Keratinocyte (primary cell): ENCODE measurements at regions not wholly inside any gene's neighbourhood (a gene's known extent, or its start where the extent isn't known, plus 50 kb on each side); places are given as distances from the start of the nearest gene placed in this dataset.

Experiments
- CTCF ChIP-seq, 3 experiments: IDR thresholded peaks in 1 of 3; conservative IDR thresholded peaks in 1 of 3; optimal IDR thresholded peaks in 1 of 3; 2 replicates in 2 of 3; 3 replicates in 1 of 3; pipeline versions ENCODE3 to v1.5.1; 2011; ENCODE audit warnings: low read length in 3 of 3, mild to moderate bottlenecking in 3 of 3, moderate library complexity in 2 of 3, control low read depth in 1 of 3, inconsistent platforms in 1 of 3; ENCODE audit not compliant: insufficient read depth in 2 of 3; ENCODE audit errors: extremely low read depth in 1 of 3
- EZH2 ChIP-seq: IDR thresholded peaks from one replicate; pipeline ENCODE4 v1.6.1; 2012; ENCODE audit warnings: inconsistent platforms, mild to moderate bottlenecking, low read length, moderate library complexity

GRCh38 chr18:11516751-11517503 lies 92.5 kb upstream of the SLC35G4 start:
- TF ChIP-seq CTCF (optimal IDR thresholded peaks at IDR 0.05 in 1 of 3, IDR thresholded peaks at IDR 0.05 in 1 of 3, conservative IDR thresholded peaks at IDR 0.05 in 1 of 3; ENCODE audit: extremely low read depth in 1 of 3, insufficient read depth in 2 of 3, low read length in 3 of 3) = no peak
- no peak for TF ChIP-seq EZH2
